DOHH2 (cell line): ENCODE measurements at regions not wholly inside any gene's neighbourhood (a gene's known extent, or its start where the extent isn't known, plus 50 kb on each side); places are given as distances from the start of the nearest gene placed in this dataset.

Experiments
- EZH2phosphoT487 ChIP-seq: fragments of 200-600 bp; sonication (generic); IDR thresholded peaks from 2 replicates; pipeline ENCODE4 v1.6.1; 2017; ENCODE audit warnings: borderline replicate concordance, mild to moderate bottlenecking, antibody characterized with exemption, low read length, moderate library complexity, mixed read lengths
- TF ChIP-seq, protein P1 (sequence below): fragments of 200-600 bp; sonication (generic); IDR thresholded peaks from one replicate; pipeline ENCODE4 v1.5.1; 2014; ENCODE audit warnings: antibody characterized with exemption, mild to moderate bottlenecking, low read depth, low read length; ENCODE audit not compliant: poor library complexity, severe bottlenecking

DNA sequence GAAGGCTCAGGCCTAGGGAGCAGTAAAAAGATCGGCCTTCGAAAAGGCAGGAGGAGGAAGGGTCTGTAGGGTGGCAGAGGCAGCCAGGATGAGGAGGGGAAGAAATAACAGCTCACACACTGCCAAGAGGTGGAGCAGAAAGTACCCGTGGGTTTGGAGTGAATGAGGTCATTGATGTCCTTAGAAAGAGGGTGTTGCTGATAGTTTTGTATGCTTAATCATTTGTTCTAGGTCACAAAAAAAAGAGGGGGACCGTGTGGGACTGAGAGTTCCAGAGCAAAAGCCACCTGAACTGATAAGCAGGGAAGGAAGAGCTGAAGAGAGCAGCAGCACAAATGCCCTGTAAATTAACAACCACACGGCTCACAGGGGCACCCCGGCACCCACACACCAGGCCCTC lies 140.4 kb downstream of the FAM161A start:
- TF ChIP-seq, protein P1, sequence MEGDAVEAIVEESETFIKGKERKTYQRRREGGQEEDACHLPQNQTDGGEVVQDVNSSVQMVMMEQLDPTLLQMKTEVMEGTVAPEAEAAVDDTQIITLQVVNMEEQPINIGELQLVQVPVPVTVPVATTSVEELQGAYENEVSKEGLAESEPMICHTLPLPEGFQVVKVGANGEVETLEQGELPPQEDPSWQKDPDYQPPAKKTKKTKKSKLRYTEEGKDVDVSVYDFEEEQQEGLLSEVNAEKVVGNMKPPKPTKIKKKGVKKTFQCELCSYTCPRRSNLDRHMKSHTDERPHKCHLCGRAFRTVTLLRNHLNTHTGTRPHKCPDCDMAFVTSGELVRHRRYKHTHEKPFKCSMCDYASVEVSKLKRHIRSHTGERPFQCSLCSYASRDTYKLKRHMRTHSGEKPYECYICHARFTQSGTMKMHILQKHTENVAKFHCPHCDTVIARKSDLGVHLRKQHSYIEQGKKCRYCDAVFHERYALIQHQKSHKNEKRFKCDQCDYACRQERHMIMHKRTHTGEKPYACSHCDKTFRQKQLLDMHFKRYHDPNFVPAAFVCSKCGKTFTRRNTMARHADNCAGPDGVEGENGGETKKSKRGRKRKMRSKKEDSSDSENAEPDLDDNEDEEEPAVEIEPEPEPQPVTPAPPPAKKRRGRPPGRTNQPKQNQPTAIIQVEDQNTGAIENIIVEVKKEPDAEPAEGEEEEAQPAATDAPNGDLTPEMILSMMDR, result no peak
- no peak for TF ChIP-seq EZH2phosphoT487
